GM06990 (cell line): ENCODE measurements at regions not wholly inside any gene's neighbourhood (a gene's known extent, or its start where the extent isn't known, plus 50 kb on each side); places are given as distances from the start of the nearest gene placed in this dataset.
"Not testable (repeated sequence)": the region's sequence is repeated elsewhere in the genome, so short reads cannot be mapped to it uniquely, and the experiment has no call there.

ENCODE experiments used
- DNase-seq: peaks from one replicate; pipeline ENCODE4 v3.0.0-alpha.2; 2011; ENCODE audit not compliant: insufficient read length; ENCODE audit errors: extremely low read depth
- H3K27me3 ChIP-seq: replicated peaks from 2 replicates; pipeline ENCODE4 v1.6.0; 2011; ENCODE audit warnings: low read length; ENCODE audit not compliant: control insufficient read depth, insufficient read depth
- H3K36me3 ChIP-seq: 2 replicates; pipeline ENCODE4 v1.5.1; 2011; ENCODE audit warnings: low read length; ENCODE audit not compliant: control insufficient read depth, insufficient read depth
- H3K4me3 ChIP-seq: replicated peaks from 2 replicates; pipeline ENCODE4 v1.5.1; 2011; ENCODE audit warnings: low read depth, mild to moderate bottlenecking, control low read depth, low read length
- TF ChIP-seq, protein P1 (sequence below): IDR thresholded peaks from 2 replicates; pipeline ENCODE4 v1.5.1; 2011; ENCODE audit warnings: low read length, control low read depth, mild to moderate bottlenecking, inconsistent platforms; ENCODE audit not compliant: insufficient read depth, poor library complexity, severe bottlenecking

DNA sequence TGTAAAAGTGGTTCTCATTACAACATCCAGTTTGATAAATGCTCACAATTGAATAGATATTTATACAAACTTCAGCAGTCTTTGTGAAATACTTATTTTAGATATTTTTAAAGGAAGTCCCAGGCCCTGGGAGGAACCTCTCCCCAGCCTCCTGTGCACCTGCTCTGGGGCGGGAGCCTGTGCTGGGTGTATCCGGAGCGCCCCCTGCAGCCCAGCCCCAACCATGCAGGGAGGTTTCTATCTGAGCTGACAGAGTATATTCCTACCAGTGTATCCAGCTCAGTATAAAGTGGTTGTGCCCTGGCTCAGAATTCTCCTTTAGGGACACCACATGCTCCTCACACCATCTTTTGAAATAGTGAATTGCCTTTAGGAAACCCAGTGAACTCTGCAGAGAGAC, 851.8 kb downstream of the TMEM121 start:
- DNase-seq, result no peak
- Histone ChIP-seq H3K36me3 (no peaks in the 10 kb centered on the region), H3K27me3 (no peaks in the 10 kb centered on the region), H3K4me3 (no peak overlapping the region)
- TF ChIP-seq, protein P1, sequence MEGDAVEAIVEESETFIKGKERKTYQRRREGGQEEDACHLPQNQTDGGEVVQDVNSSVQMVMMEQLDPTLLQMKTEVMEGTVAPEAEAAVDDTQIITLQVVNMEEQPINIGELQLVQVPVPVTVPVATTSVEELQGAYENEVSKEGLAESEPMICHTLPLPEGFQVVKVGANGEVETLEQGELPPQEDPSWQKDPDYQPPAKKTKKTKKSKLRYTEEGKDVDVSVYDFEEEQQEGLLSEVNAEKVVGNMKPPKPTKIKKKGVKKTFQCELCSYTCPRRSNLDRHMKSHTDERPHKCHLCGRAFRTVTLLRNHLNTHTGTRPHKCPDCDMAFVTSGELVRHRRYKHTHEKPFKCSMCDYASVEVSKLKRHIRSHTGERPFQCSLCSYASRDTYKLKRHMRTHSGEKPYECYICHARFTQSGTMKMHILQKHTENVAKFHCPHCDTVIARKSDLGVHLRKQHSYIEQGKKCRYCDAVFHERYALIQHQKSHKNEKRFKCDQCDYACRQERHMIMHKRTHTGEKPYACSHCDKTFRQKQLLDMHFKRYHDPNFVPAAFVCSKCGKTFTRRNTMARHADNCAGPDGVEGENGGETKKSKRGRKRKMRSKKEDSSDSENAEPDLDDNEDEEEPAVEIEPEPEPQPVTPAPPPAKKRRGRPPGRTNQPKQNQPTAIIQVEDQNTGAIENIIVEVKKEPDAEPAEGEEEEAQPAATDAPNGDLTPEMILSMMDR, result peak; percentile 91

DNA sequence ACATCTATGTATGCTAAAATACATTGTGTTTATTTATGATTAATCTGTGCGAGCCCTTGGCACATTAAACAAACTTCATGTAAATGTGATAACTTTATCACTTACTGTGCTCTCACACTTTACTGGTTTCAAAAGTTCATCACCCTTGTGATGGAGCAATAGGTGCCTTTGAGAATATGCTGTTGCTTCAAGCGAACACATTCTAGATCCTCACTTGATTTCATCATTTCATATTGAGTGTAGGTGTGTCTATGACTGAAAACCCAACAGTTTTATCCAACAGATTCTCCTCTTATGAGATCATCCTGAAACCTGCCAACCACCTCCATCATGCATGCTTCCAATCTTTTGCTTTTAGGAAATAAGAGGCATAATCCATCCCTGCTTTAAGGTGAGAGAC, 854.4 kb downstream of the TMEM121 start:
- no peaks in the 10 kb centered on the region for H3K36me3 ChIP-seq

DNA sequence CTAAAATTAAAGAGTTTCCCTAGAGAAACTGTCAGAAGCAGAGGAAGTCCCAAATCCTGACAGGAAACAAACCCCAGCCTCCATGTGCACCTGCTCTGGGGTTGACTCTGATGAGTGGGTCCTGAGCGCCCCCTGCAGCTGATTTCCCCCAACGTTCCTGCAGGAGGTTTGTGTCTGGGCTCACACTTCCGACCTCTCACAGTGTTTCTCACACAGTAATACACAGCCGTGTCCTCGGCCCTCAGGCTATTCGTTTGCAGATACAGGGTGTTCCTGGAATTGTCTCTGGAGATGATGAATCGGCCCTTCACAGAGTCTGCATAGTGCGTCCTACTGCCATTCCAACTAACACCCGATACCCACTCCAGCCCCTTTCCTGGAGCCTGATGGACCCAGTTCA, 862.8 kb downstream of the TMEM121 start:
- DNase-seq, H3K27me3 ChIP-seq, H3K36me3 ChIP-seq, H3K4me3 ChIP-seq: not testable (repeated sequence)
- TF ChIP-seq, protein P1, result peak; percentile 37

More for the DNA sequence above, 854.4 kb downstream of the TMEM121 start:
- DNase-seq, result no peak
- H3K27me3 ChIP-seq, result no peaks in the 10 kb centered on the region
- TF ChIP-seq, protein P1, result no peak
- no peak overlapping the region for H3K4me3 ChIP-seq

DNA sequence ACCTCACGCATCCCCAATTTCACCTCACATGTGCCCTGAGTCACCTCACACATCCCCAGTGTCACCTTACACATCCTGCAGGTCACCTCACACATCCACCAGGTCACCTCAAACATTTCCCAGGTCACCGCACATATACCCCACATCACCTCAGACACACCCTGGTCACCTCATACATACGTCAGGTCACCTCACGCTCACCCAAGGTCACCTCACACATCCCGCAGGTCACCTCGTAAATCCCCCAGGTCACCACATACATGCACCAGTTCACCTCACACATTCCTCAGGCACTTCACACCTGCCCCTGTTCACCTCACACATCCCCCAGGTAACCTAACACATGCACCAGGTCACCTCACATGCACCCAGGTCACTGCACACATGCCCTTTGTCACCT, 864.0 kb downstream of the TMEM121 start:
- H3K4me3 ChIP-seq, result no peak overlapping the region
- TF ChIP-seq, protein P1, result no peak
- DNase-seq, result no peak
- no peaks in the 10 kb centered on the region for H3K36me3 ChIP-seq
- H3K27me3 ChIP-seq, result no peaks in the 10 kb centered on the region; the same call in 1 of the 2 replicates

DNA sequence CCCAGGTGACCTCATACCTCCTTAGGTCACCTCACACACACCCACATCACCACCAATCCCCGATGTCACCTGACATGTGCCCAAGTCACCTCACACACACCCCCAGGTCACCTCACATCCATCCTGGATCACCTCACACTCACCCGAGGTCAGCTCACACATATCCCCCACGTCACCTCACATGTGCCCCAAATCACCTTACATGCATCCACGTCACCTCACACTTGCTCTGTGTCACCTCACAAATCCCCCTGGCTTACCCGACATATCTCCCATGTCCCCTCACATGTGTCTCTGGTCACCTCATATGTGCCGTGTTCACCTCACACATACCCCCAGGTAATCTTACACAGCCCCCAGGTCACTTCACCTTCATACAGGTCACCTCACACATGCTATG, 864.6 kb downstream of the TMEM121 start:
- no peak for DNase-seq
- H3K27me3 ChIP-seq, result no peaks in the 10 kb centered on the region; the same call in 1 of the 2 replicates
- H3K4me3 ChIP-seq, result no peak overlapping the region
- H3K36me3 ChIP-seq, result no peaks in the 10 kb centered on the region
- TF ChIP-seq, protein P1, result no peak

DNA sequence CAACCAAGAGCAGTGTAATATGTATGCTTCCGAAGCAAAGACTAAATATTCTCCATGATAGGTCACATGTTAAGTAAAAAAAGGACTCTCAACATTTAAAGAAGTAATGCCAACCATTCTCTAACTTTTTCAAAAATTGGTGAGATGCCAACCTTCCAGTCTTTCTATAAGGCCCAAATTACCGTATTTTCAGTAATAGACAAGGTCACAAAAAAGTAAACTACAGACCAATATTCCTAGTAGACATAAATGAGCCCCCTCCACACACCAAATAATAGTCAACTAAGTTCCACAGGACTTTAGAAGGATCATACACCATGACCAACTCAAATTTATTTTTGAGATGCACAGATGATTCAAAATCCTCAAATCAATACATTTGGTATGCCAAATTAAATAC, 867.4 kb downstream of the TMEM121 start:
- H3K4me3 ChIP-seq, result no peak overlapping the region
- no peaks in the 10 kb centered on the region for H3K36me3 ChIP-seq
- DNase-seq, result no peak
- no peaks in the 10 kb centered on the region; the same call in 1 of the 2 replicates for H3K27me3 ChIP-seq
- TF ChIP-seq, protein P1, result no peak
